ENCODE measurements at regions not wholly inside any gene's neighbourhood (a gene's known extent, or its start where the extent isn't known, plus 50 kb on each side); places are given as distances from the start of the nearest gene placed in this dataset.

GRCh38 chr9:88711719-88712118, 176.7 kb downstream of the NXNL2 start:
- Histone ChIP-seq H4K20me1 (ENCODE audit: control insufficient read depth, insufficient read depth, low read length, poor library complexity, severe bottlenecking) (no peaks in the 10 kb centered on the region), H3K9me3 (ENCODE audit: control extremely low read depth in 1 of 3, control insufficient read depth in 2 of 3, insufficient read depth in 1 of 3, low read length in 2 of 3) (peaks cover 0 to 5% (median 4%) of the 10 kb centered on the region in 3 donors), H3K4me2 (replicated peaks; ENCODE audit: low read depth, low read length, poor library complexity, severe bottlenecking) (no peak overlapping the region), H3K9ac (ENCODE audit: low read length) (no peak overlapping the region), H3K36me3 (replicated peaks in 1 of 2; ENCODE audit: control extremely low read depth in 1 of 2, control insufficient read depth in 1 of 2, extremely low read depth in 1 of 2, insufficient read depth in 2 of 2, low read length in 1 of 2) (no peaks in the 10 kb centered on the region), H3K4me3 (ENCODE audit: control extremely low read depth in 1 of 5, extremely low read depth in 1 of 5, insufficient read depth in 1 of 5, low read depth in 2 of 5, low read length in 4 of 5) (no peak overlapping the region), H3K79me2 (ENCODE audit: control insufficient read depth, insufficient read depth, low read length) (no peaks in the 10 kb centered on the region), H3K4me1 (ENCODE audit: control insufficient read depth in 2 of 2, insufficient read depth in 2 of 2, low read length in 2 of 2) (no peaks in the 10 kb centered on the region), H3K27me3 (replicated peaks in 1 of 4; ENCODE audit: control extremely low read depth in 1 of 4, control insufficient read depth in 3 of 4, insufficient read depth in 4 of 4, low read length in 3 of 4) (peaks cover 0 to 2% (median 0%) of the 10 kb centered on the region in 4 experiments), H2AFZ (ENCODE audit: insufficient read depth, low read depth, low read length, poor library complexity, severe bottlenecking) (no peak overlapping the region), H3K27ac (ENCODE audit: low read length in 2 of 2) (no peak overlapping the region)
- Mint-ChIP-seq H3K4me3 (no peak overlapping the region), H3K27ac (no peak overlapping the region), H3K9me3 (ENCODE audit: insufficient read depth) (no peaks in the 10 kb centered on the region), H3K27me3 (peaks cover 5% of the 10 kb centered on the region), H3K4me1 (no peaks in the 10 kb centered on the region)
- ATAC-seq (ENCODE audit: low read depth), result no peak
- intact Hi-C loops (cut with micrococcal nuclease), result no loop called here
- CTCF ChIA-PET, result no interaction called here
- TF ChIP-seq CTCF (IDR thresholded peaks at IDR 0.05) (no peak), EZH2 (IDR thresholded peaks at IDR 0.05; ENCODE audit: borderline replicate concordance, insufficient read depth, low read depth, low read length, poor library complexity, severe bottlenecking) (no peak)
- DNase-seq, result no peak
- POLR2A ChIA-PET, result no interaction called here

- ATAC-seq (ENCODE audit: low read depth) (no peak), DNase-seq (no peak)
- ChIA-PET CTCF (no interaction called here), POLR2A (no interaction called here)
- H3K4me1 Mint-ChIP-seq, result no peaks in the 10 kb centered on the region
- no peak for TF ChIP-seq CTCF (IDR thresholded peaks at IDR 0.05)
- no peak for TF ChIP-seq EZH2 (IDR thresholded peaks at IDR 0.05; ENCODE audit: borderline replicate concordance, insufficient read depth, low read depth, low read length, poor library complexity, severe bottlenecking)
- Histone ChIP-seq H3K27me3 (replicated peaks in 1 of 4; ENCODE audit: control extremely low read depth in 1 of 4, control insufficient read depth in 3 of 4, insufficient read depth in 4 of 4, low read length in 3 of 4) (peaks cover 0 to 4% (median 0%) of the 10 kb centered on the region in 4 experiments), H3K36me3 (replicated peaks in 1 of 2; ENCODE audit: control extremely low read depth in 1 of 2, control insufficient read depth in 1 of 2, extremely low read depth in 1 of 2, insufficient read depth in 2 of 2, low read length in 1 of 2) (no peaks in the 10 kb centered on the region), H2AFZ (ENCODE audit: insufficient read depth, low read depth, low read length, poor library complexity, severe bottlenecking) (no peak overlapping the region), H3K9me3 (ENCODE audit: control extremely low read depth in 1 of 3, control insufficient read depth in 2 of 3, insufficient read depth in 1 of 3, low read length in 2 of 3) (peaks cover 0 to 5% (median 4%) of the 10 kb centered on the region in 3 donors), H3K4me2 (replicated peaks; ENCODE audit: low read depth, low read length, poor library complexity, severe bottlenecking) (no peak overlapping the region), H3K4me1 (ENCODE audit: control insufficient read depth in 2 of 2, insufficient read depth in 2 of 2, low read length in 2 of 2) (no peaks in the 10 kb centered on the region), H3K4me3 (ENCODE audit: control extremely low read depth in 1 of 5, extremely low read depth in 1 of 5, insufficient read depth in 1 of 5, low read depth in 2 of 5, low read length in 4 of 5) (no peak overlapping the region), H4K20me1 (ENCODE audit: control insufficient read depth, insufficient read depth, low read length, poor library complexity, severe bottlenecking) (no peaks in the 10 kb centered on the region), H3K9ac (ENCODE audit: low read length) (no peak overlapping the region), H3K27ac (ENCODE audit: low read length in 2 of 2) (no peak overlapping the region), H3K79me2 (ENCODE audit: control insufficient read depth, insufficient read depth, low read length) (no peaks in the 10 kb centered on the region)
- intact Hi-C loops (cut with micrococcal nuclease), result no loop called here
- WGBS (ENCODE audit: insufficient coverage), result 77% methylated on average over 2 of the region's 2 CpGs
- peaks cover 5% of the 10 kb centered on the region for H3K27me3 Mint-ChIP-seq
- H3K9me3 Mint-ChIP-seq (ENCODE audit: insufficient read depth), result no peaks in the 10 kb centered on the region
- no peak overlapping the region for H3K27ac Mint-ChIP-seq
- no peak overlapping the region for H3K4me3 Mint-ChIP-seq
Measured at GRCh38 chr9:88712484-88712883, 177.5 kb downstream of the NXNL2 start.

All from B cell (primary cell).